A204.1 (cell line): ENCODE measurements at regions not wholly inside any gene's neighbourhood (a gene's known extent, or its start where the extent isn't known, plus 50 kb on each side); places are given as distances from the start of the nearest gene placed in this dataset.
"Not testable (repeated sequence)": the region's sequence is repeated elsewhere in the genome, so short reads cannot be mapped to it uniquely, and the experiment has no call there.

Experiments
- FAIRE-seq: peaks from 2 replicates; lab custom pipeline; 2012; peaks lifted over from hg19 to GRCh38; lab: Jason Lieb, UNC

GRCh38 chr20:39961637-39962244, 727.3 kb downstream of the MAFB start:
- FAIRE-seq = no peak

DNA sequence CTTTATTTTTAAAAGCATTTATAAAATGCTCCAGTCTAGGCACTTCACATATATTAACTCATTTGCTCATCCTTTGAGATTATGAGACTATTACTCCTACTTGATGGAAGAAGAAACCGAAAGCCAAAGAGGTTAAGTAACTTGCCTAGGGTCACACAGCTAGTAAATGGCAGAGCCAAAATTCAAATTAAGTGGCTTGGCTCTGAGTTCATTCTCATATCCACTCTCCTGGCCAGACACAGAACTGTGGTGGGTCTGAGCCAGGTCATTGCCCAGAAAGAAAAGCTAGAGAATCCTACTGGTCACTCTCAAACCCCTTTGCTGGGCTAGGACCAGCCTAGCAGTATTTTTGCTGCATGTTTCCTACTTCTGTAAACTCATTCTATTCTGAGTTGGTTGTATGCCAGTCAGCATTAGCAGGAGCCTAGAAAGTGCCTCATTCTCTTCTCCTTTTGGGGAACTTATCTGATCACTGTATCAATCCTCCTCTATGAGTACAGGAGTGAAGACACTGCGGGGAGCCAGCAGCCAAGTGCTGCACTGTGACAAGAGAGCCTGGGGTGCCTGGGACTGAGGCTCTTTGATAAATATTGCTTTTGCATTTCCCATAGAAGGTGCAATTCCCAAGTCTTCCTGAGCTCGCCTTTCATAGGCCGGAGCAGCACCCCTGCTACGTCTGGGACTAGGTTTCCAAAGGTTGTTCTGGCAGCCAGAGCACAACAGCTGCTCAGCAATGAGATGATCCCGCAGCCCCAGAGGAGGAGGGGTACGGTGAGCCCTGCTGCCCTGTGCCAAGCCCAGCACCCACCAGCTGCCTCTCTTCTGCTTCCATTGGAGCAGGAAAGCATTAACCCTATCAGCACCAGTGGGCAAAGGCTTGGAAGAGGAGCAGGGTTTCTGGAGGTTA, 728.3 kb downstream of the MAFB start:
- no peak for FAIRE-seq

DNA sequence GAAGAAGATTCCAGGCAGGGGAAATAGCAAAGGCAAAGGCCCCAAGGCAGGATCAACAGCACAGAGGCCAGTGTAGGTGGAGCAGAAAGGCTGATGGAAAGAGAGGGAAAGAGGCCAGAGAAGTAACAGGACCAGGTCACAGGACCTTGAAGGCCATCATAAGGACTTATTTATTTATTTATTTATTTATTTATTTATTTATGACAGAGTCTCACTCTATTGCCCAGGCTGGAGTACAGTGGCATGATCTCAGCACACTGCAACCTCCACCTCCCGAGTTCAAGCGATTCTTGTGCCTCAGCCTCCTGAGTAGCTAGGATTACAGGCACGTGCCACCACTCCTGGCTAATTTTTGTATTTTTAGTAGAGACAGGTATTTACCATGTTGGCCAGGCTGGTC, 731.1 kb downstream of the MAFB start:
- not testable (repeated sequence) for FAIRE-seq

DNA sequence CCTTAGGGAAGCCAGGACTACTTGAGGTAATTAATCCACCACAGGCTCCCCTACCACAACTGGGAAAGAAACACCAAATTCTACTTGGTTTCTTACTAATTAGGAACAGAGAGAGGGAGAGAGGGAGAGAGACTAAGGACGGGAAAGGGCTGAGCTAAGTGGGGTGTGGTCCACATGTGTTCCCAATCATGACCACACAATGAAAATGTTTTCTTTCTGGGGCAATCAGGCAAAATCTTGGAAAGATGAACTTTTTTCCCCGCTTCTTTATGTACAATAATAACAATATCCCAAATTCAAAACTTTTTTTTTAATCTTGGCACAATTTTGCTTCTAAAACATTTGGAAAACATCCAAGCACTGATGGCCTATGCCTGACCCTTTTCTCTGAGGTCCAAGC, 734.4 kb downstream of the MAFB start:
- FAIRE-seq = no peak

DNA sequence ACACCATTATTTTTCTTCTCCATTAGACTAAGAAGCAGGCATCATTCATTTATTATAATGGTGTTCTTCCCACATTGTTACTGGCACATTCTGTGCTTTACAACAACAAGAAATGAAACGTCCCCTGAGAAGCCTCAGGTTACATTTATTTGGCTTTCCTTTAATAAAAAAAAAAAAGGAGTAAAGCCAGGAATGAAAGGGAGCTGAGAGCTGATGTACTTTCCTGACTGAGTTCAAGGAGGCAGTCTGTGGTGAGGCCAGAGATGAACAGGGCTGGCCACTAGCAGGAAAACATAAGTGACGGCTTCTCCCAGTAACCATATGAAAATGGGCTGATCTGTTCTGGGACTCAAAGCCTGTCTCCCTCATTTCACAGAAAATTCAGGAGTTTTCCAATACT, 742.1 kb downstream of the MAFB start:
- no peak for FAIRE-seq

DNA sequence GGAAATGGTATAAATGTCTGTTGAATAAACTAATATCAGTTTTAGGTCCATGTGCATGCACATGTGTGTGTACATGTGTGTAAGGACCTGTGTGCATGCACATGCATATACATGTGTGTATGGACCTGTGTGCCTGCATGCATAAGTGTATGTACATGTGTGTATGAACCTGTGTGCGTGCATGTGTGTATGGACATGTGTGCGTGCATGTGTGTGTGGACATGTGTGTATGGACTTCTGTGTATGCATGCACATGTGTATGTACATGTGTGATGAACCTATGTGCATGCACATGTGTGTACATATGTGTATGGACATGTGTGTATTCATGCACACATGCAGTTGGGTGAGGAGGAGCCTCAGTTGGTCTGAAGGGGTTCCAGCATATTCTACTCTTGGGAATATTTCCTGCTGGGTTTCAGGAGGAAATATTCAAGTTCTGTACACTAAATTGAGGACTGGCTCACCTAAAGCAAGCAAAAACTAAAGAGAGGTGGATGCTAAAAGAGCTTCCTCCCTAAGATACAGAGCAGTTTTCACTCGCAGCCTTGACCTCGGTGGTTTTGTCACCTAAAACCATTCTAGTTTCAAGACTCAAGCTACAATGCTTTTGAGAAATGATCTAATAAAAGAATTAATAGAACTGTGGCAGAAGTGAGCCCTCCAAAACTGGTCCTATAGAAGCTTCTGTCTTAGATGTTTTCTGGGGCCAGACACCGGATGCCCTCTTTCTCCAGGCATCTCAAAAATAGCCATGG, 742.8 kb downstream of the MAFB start:
- FAIRE-seq = no peak

- no peak for FAIRE-seq
These were observed 744.2 kb downstream of the MAFB start for GRCh38 chr20:39944861-39945260.

DNA sequence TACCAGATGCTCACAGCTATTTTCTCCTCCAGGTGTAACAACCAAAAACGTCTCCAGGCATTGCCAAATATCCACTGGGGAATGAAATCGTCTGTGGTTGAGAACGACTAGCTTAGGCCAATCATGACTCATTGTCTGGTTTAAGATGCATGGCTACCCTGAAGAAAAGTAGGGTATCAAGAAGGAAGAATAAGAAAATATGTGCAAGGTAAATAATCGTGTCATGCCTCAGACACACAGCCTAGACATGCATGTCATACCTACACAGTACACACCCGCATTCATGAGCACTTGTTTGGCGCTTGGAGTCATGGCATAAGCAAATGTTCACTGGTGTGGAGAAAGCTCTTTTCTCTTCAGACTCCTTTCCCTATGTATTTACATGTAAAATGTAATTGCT, 745.7 kb downstream of the MAFB start:
- no peak for FAIRE-seq

GRCh38 chr20:39941245-39941644, 747.8 kb downstream of the MAFB start:
- no peak for FAIRE-seq

GRCh38 chr20:39939241-39939865, 749.7 kb downstream of the MAFB start:
- FAIRE-seq = no peak

DNA sequence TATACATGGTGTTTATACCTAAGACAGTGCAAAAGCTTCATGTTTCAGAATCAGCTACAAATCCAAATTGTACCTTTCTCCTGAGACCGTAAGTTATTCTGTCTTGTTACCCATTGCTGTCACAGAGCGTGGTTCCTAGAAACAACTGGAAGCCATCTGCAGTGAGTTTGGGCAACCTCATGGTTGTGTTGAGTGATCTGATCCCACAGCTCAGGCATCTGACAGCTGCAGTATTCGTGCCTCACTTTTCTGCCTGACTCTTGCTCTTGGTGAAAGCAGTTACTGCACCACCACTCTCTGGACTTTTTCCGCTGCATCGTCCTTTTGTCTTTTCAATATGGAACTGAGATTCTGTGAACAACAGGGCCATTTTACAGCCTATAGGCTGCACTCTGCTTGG, 752.6 kb downstream of the MAFB start:
- FAIRE-seq = no peak

- no peak for FAIRE-seq
These were observed 753.1 kb downstream of the MAFB start for GRCh38 chr20:39935901-39936300.

DNA sequence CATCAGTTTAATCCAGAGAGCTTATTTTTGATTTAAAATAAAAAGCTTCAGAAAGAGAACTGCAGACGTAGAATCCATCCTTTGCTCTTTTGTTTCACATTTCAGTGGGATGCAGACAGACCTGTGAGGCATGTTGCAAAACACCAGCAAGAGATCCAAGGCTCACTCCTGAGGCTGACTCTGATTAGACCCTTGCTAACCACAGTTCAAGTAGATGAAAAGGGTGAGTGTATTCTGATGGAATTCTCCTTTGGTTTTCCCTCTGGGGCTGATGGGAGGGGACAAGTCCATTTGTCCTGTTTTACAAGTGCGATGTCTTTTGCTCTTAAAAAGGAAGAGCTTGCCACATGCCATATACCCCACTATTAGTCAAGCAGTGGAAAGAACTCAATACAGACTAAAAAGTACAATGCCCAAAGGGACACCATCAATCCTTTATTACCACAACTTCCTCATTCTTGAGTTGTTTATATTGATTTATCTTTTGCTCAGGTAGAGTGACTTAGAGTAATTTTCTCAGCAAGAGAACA, 772.7 kb downstream of the MAFB start:
- no peak for FAIRE-seq

DNA sequence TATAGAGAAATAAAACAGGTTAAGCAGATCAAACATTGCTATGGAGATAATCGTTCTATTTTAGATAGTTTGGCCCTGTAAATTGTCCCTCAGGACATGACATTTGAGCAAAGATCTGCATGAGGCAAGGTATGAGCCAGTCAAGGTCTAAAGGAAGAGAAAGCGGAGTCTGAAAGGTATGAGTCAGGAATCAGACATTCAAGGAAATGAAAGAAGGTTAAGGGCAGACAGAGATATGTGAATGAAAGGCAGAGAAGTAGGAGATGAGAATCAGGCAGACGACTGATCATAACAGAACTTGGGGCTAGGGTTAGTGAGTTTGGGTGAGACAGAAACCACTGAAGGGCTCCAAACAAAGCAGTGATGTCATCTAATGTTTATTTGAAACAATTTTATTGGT, 775.8 kb downstream of the MAFB start:
- FAIRE-seq = no peak

DNA sequence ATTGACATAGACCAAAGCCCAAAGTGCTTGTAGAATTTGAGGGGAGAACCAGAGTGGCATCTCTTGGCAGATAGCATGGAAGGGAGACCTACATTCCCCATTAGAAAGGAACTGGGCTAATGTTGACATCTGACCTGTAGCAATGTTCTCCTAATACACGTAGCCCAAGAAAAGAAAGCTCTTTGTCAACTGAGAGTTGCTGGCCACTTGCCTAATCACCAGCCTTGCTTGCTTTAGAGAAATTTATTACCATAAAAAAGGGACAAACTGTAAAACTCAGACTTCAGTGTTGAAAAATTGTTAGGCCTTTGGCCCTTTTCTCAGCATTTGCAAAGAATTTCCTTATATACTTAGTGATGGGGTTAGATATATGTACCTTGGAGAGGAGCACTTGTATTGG, 777.5 kb downstream of the MAFB start:
- no peak for FAIRE-seq

GRCh38 chr20:39910536-39910935, 778.5 kb downstream of the MAFB start:
- no peak for FAIRE-seq

DNA sequence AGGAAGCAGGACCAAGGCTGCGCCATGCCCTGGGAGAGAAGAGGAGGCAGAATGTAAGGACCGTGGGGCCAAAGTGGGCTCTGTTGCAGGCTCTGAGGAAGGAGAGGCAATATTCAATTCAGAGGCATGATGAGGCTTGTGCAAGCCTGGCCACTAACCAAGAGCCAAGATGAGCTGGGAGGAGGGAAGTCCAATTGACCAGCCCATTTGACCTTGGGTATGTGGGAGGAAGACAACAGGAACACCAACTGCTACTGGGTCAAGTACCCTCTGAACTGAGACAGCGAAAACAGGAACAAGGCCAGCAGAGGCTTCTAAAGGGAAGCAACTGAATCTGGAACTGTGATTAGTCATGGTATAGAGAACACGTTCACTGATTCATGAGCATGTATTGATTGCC, 779.6 kb downstream of the MAFB start:
- FAIRE-seq = no peak

- no peak for FAIRE-seq
These were observed 784.4 kb downstream of the MAFB start for GRCh38 chr20:39904476-39905112.

GRCh38 chr20:39903806-39904465, 785.1 kb downstream of the MAFB start:
- no peak for FAIRE-seq

- no peak for FAIRE-seq
These were observed 789.2 kb downstream of the MAFB start for GRCh38 chr20:39899881-39900280.

DNA sequence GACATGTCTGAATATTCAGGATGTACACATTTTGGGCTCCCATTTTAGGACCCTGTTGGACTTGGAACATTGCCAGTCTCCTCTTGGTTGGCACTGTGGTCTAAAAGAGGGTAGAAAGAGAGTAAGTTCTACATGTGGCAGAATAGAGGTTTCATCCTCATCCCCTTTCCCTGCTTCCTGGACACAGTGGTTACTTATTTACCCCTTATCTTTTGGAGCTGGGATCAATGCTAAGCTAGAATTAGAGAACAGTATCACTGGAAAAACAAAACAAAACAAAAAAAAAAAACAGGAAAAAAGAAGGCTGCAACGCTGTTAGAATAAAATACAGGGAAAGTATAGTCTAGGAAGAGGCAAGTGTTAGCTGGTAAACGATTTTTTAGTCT, 790.6 kb downstream of the MAFB start:
- FAIRE-seq = no peak
